GM12891 (cell line): ENCODE measurements at regions not wholly inside any gene's neighbourhood (a gene's known extent, or its start where the extent isn't known, plus 50 kb on each side); places are given as distances from the start of the nearest gene placed in this dataset.

Experiments
- POLR2A ChIP-seq: IDR thresholded peaks from 2 replicates; pipeline ENCODE4 v1.6.1; 2011; ENCODE audit warnings: low read depth, low read length, control low read depth
- POLR2AphosphoS5 ChIP-seq: IDR thresholded peaks from 2 replicates; pipeline ENCODE4 v1.6.1; 2011; ENCODE audit warnings: low read depth, low read length, control low read depth
- POU2F2 ChIP-seq: IDR thresholded peaks from 2 replicates; pipeline ENCODE4 v1.6.1; 2011; ENCODE audit warnings: low read depth, mild to moderate bottlenecking, control low read depth, low read length, moderate library complexity
- SPI1 ChIP-seq: IDR thresholded peaks from 2 replicates; pipeline ENCODE4 v1.6.1; 2011; ENCODE audit warnings: low read depth, low read length, control low read depth
- TAF1 ChIP-seq: IDR thresholded peaks from 2 replicates; pipeline ENCODE4 v1.6.1; 2011; ENCODE audit warnings: low read depth, low read length, control low read depth

DNA sequence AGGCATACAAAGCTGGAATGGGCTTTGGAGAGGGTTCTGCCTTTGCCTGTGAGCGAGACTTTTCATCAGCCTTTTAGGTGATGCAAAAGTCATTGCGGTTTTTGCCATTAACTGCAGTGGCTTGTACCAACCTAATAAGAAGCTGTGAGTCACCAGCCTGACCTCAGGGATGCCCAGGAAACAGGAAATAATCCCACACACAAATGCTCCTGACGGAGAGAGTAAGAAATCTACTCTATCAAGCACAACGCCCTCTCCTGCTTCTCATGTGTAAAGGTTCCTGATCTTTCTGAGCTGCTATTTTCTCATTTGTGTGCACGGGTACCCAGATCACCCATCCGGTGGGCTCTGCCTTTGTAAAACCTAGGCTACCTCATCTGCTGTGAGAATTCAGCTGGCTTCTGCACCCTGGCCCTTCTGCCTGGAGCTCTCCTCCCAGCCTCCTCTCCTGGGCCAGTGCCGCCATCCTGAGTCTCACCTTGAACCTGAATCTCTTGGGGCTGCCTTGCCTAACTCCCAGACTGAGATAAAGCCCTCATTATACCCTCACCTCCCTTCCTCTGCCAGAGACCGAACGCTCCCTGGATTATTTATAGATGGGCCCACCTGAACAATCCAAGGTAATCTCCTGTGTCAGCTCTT is 299.7 kb downstream of the C16orf95 start:
- TF ChIP-seq POLR2A (no peak), POLR2AphosphoS5 (no peak), TAF1 (no peak), SPI1 (no peak), POU2F2 (no peak)
